GM19397 (cell line): ENCODE measurements at regions not wholly inside any gene's neighbourhood (a gene's known extent, or its start where the extent isn't known, plus 50 kb on each side); places are given as distances from the start of the nearest gene placed in this dataset.

ENCODE experiments used
- ATAC-seq: cut with Tn5 transposase; IDR thresholded peaks from one replicate; pipeline ENCODE4 v1.9.1; 2021; ENCODE audit warnings: mild to moderate bottlenecking, moderate library complexity; ENCODE audit not compliant: unreplicated experiment

DNA sequence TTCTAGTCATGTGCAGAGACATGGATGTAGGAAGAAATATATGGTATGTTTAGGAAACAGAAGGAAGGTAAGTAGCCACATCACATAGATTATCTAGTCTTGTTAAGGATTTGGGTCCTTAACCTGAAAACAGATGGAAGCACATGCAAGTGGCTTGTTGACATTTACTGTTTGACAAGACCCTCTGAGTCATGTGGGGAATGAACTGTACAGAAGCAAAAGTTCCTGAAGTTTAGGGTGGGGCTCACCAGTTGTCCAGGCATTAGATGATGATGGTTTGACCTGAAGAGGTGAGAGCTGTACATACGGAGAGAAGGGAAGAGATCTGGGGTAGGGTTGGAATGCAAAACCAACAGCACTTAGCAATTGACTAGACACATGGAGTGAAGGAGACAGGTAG is 281.1 kb upstream of the GRIP1 start:
- ATAC-seq, result no peak

DNA sequence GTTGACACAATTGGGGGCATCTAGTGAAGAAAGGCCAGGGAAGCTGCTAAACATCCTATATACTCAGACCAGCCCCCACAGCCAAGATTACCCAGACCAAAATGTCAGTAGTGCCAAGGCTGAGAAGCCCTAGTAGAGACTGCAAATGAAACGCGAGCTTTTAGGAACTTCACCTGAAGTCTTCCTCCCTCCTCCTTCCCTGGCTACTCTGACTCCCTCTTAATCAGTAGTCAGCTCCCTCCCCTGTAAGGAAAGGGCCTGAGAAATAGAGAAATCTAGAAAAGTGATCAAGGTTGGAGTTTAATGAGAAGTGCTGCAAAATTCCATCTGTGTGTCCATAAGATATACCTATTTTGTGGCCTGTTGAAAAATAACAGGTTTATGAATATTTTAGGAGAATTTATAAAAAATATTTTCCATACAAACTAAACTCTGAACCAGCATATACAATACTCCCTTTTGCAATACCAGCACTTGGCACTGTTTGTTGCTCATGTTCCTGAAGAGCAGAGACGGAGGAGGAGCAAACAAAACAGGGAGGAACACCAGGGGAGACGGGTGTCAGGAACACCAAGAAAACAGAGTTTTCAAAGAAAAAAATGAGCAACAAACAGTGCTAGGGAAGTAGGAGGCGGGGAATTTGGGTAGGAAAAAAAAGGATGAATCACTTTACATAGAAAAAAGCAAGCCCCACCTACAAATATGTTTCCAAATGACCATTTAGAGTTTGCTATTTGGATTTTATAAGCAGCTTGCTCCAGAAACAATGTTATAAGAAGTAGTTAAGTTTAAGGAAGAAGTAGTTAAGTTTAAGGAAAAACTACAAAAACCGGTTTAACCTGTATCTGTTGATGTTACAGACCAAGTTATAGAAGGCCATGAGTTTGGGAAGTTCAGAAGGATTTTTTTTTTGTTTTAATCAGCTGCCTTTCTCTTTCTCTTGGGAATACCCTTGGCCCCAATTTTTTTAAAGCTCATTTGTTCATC is 282.1 kb upstream of the GRIP1 start:
- no peak for ATAC-seq

DNA sequence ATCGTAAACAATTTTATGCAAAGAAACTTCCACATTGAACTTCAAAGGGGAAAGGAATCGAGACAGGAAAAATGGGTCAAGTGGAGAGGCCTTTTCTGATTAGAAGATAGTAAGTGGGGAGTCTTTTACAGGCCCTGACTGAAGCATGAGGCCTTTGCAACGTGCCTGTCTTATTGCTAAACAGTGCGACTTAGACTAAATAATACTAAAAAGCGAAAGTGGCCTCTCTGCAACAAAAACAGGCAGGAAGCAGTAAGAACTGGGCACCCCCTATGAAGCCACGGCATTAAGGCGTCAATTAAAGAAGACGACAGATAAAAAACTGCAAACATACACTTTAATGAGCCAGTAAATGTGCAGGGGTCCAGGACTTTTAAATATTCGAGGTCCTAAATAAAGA is 283.4 kb upstream of the GRIP1 start:
- ATAC-seq, result no peak

DNA sequence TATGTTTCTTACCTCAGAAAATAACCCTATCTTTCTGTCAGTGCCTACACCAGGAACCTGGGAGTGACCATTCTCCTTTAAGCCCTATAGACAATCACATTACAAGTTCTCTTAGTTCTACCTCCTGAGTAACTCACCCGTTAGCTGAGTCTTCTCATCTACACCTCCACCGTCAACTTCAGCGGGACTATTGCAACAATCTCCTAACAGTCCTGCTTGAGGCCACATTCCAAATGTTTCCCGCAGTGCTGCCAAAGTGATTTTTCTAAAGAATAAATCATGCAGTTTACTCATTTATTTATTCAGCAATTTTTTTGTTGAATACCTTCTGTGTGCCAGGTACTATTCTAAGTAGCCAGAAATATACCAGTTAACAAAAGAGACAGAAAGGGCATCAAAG is 285.0 kb upstream of the GRIP1 start:
- no peak for ATAC-seq

- ATAC-seq, result no peak
Measured at GRCh38 chr12:66964629-66965028, 285.8 kb upstream of the GRIP1 start.

- ATAC-seq, result no peak
Measured at GRCh38 chr12:66965621-66966020, 286.7 kb upstream of the GRIP1 start.

DNA sequence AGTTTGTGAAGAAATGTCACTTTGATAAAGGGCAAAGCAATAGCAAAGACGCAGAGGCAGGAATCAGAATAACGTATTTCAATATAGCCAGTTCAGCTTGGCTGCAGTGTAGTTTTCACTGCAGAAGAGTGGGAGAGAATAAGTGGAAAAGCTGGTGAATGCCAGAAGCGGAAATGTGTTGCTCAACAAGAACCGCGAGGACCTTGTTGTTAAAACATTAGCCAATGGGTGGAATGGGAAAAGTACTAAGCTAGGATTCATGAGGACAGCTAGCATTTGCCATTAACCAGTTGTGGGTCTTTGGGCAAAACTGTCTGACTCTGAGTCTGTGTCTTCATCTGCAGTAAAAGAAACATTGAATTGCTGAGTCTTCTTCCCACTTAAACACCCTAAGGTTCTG is 292.9 kb upstream of the GRIP1 start:
- ATAC-seq, result no peak

GRCh38 chr12:66976526-66976925 is 292.6 kb upstream of the CAND1 start:
- ATAC-seq, result no peak

DNA sequence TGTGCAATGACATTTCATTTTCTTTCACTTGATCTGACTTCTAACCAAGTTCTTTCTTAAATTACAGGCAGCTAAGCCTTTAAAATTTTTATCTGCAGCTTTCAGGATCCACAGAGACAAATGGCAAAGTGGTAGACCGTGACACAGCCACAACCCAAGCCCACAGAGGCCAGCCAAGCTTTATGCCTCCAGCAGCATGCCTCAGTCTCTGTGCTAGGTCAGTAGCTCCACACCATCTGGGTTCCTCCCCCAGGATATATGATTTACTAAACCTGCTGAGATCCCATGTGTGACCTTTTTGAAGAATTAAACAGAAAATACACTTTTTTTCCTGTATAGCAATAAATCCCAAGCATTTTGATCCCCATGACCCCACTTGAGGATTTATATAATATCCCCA is 290.4 kb upstream of the CAND1 start:
- ATAC-seq, result no peak

- ATAC-seq, result no peak
Measured at GRCh38 chr12:66979251-66979650, 289.9 kb upstream of the CAND1 start.

GRCh38 chr12:66984077-66984476 is 285.1 kb upstream of the CAND1 start:
- no peak for ATAC-seq

DNA sequence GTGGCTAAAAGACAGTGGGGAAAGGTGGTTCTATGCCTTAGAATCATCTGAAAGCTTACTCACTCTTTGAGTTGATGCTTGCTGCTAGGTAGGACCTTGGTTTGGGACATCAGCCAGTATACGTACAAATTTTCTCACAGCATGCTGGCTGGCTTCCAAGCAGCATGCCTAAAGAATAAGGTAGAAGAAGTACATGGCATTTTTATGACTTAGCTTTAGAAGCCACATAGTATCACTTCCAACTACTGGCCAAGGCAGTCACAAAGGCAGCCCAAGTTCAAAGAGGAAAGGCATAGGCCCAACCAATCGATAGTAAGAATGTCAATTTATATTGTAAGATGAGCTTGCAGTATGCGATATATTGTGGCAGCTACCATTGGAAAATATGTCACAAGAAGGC is 284.2 kb upstream of the CAND1 start:
- ATAC-seq, result no peak

GRCh38 chr12:66999141-66999540 is 270.0 kb upstream of the CAND1 start:
- no peak for ATAC-seq

GRCh38 chr12:67001251-67001650 is 267.9 kb upstream of the CAND1 start:
- no peak for ATAC-seq

DNA sequence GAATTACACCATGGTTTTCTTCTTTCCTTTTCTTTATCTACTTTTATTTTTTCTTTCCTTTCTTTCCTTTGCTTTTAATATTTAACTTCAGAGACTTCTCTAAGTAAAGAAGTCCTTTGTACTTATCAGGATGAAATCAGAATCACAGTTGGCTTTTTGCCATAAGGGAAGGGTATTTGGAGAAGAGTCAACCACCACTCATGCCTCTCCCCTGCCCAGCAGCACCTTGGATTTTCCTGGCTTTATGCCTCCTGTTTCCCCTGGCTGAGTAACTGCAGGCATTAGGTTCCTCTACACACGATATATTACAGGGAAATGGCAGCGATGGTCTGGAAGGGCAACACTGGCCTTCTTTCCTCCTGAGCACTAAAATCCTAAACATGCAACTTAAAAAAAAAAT is 266.4 kb upstream of the CAND1 start:
- ATAC-seq, result no peak

DNA sequence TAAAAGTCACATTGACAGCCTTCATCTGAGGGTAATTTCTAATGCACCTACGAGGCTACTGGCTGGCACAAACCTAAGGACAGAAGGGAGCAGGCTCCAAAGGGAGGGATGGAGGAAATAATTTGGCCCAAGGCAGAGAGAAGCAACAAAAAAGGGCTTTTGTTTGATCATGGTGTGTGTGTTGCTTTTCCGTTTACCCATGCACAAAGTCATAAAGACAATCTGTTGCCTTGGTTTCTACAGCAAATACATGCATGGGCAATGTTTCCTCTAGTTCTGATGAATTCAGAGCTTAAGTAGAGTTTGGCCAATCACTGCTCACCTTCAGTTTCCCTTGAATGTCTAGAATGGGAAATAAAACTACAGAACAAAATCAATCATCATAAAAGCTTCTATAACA is 262.5 kb upstream of the CAND1 start:
- no peak for ATAC-seq

GRCh38 chr12:67014642-67015041 is 254.5 kb upstream of the CAND1 start:
- no peak for ATAC-seq

DNA sequence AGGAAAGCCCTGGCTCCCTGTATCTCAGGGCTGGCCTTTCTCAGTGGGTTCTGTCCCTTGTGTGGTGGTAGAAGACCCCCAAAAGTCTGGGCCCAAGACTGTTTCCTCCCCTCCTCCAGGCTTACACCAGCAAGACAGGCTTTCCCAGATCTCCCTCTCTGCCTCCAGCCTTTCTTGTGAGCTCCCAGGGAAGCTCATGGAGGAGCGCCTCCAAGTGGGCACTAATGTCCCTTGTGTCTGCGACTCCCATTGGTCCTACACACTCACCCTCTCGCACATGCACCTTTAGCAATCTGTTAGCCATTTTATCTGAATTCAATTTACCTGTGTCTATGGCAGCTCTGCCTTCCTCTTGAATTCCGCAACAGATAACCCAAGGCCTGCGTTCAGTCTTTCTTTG is 251.1 kb upstream of the CAND1 start:
- ATAC-seq, result no peak

DNA sequence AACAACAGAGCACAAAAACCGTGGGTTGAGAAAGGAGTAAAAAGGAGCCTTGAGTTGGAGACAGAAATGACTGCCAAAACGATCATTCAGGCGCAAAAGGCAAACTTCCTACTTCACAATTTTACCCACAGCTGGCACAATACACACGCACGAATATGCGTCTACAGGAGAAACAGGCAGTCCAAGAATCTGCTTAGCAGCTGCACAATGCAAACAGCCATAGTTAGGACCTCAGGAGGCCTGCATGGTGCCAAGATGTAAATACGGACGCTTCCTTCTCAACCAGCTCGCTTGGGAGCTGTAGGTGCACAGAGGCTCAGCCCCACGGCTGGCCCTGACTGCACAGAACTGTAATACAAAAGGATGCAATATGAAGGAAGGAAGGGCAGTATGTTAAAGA is 250.1 kb upstream of the CAND1 start:
- ATAC-seq, result no peak

DNA sequence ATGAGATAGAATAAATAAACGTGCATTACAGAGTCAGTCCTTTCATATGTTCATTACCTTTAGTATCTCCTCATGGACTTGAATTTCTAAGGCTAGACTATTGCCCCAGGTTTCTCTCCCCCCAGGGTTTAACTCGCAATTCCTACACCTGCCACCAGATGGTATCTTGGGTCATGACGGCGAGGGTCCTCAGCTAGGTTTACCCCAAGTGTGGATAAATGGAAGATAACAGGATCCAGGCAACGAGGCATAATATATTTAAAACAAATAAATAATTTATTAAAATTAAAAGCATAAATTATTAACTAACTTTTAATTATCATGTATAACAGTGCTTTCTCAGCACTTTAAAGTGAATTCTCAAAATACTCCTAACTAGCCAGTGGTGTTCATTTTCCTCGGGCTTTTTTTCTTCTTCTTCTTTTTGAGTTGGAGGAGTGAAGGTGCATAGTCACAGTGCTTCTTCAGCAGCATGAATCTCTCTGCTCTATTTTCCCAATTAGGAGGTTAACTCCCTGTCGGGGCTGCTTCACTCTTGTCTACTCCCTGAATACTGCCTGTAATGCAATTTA is 243.5 kb upstream of the CAND1 start:
- peak; percentile 74 for ATAC-seq

DNA sequence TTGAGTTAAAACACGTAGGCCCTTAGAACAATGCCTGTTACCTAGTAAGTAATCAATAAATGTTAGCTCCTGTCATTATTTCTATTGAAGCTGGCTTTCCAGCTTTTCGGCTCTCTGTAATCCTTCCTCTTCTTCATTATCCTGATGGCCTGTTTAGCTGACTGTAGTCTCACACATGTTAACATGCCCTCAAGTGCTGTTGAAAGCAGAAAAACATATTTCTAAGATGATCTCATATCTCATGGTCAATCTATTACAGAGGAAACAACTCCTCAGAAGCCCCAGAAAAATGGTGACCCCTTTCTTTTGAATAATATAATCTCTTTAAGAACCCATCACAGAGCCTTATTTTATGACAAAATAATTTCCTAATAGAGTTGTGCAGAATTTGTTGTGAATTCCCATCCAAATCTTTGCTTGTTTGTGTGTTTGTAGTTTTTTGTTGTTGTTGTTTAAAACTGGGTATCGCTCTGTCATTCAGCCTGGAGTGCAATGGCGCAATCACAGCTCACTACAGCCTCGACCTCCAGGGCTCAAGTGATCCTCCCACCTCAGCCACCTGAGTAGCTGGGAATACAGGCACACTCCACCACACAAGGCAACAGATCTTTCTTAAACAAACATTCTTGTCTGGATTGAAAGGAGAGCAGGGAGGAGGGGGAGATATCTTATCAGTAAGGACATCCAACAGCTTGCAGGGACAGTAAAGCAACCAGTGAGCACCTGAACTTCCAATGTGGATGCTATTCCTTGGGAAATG is 242.5 kb upstream of the CAND1 start:
- no peak for ATAC-seq

GRCh38 chr12:67028529-67028928 is 240.6 kb upstream of the CAND1 start:
- ATAC-seq, result no peak
